Fibroblast of skin of left quadriceps (primary cell): ENCODE measurements at regions not wholly inside any gene's neighbourhood (a gene's known extent, or its start where the extent isn't known, plus 50 kb on each side); places are given as distances from the start of the nearest gene placed in this dataset.
"Not testable (repeated sequence)": the region's sequence is repeated elsewhere in the genome, so short reads cannot be mapped to it uniquely, and the experiment has no call there.

Experiments
- DNase-seq, 2 experiments: peaks; one replicate each; pipeline ENCODE4 v3.0.0-alpha.2; 2013; ENCODE audit warnings: low read depth in 2 of 2

GRCh38 chr2:54065411-54065810 lies 50.0 kb upstream of the ACYP2 start:
- peak; percentile 87 to 88 for DNase-seq

GRCh38 chr2:54063967-54064535 lies 51.4 kb upstream of the ACYP2 start:
- no peak for DNase-seq

- no peak for DNase-seq
These were observed 53.0 kb upstream of the ACYP2 start for GRCh38 chr2:54062401-54062800.

GRCh38 chr2:54061272-54061671 lies 54.1 kb upstream of the ACYP2 start:
- no peak for DNase-seq

- DNase-seq: no peak
These were observed 55.4 kb upstream of the ACYP2 start for GRCh38 chr2:54059986-54060385.

- no peak for DNase-seq
These were observed 55.9 kb upstream of the ACYP2 start for GRCh38 chr2:54059504-54059903.

- no peak for DNase-seq
These were observed 57.0 kb upstream of the ACYP2 start for GRCh38 chr2:54058449-54058848.

GRCh38 chr2:54054774-54055173 lies 60.6 kb upstream of the ACYP2 start:
- DNase-seq: no peak

- DNase-seq: no peak
These were observed 61.1 kb upstream of the ACYP2 start for GRCh38 chr2:54054271-54054670.

- no peak for DNase-seq
These were observed 61.6 kb upstream of the ACYP2 start for GRCh38 chr2:54053830-54054229.

- DNase-seq: no peak
These were observed 62.3 kb upstream of the ACYP2 start for GRCh38 chr2:54052825-54053718.

GRCh38 chr2:54050445-54050844 lies 65.0 kb upstream of the ACYP2 start:
- no peak for DNase-seq

GRCh38 chr2:54049365-54049764 lies 66.0 kb upstream of the ACYP2 start:
- DNase-seq: no peak

GRCh38 chr2:54048896-54049295 lies 66.5 kb upstream of the ACYP2 start:
- DNase-seq: not testable (repeated sequence)

GRCh38 chr2:54048117-54048785 lies 67.2 kb upstream of the ACYP2 start:
- no peak for DNase-seq

GRCh38 chr2:54047658-54048057 lies 67.8 kb upstream of the ACYP2 start:
- no peak for DNase-seq

- no peak for DNase-seq
These were observed 68.3 kb upstream of the ACYP2 start for GRCh38 chr2:54047091-54047490.

- DNase-seq: no peak
These were observed 72.3 kb upstream of the PSME4 start for GRCh38 chr2:54042897-54043620.

- no peak for DNase-seq
These were observed 71.5 kb upstream of the PSME4 start for GRCh38 chr2:54042341-54042740.

GRCh38 chr2:54041135-54041534 lies 70.3 kb upstream of the PSME4 start:
- DNase-seq: no peak

- no peak for DNase-seq
These were observed 69.9 kb upstream of the PSME4 start for GRCh38 chr2:54040685-54041084.

- DNase-seq: no peak
These were observed 69.5 kb upstream of the PSME4 start for GRCh38 chr2:54040250-54040649.
